ENCODE measurements at regions not wholly inside any gene's neighbourhood (a gene's known extent, or its start where the extent isn't known, plus 50 kb on each side); places are given as distances from the start of the nearest gene placed in this dataset.

- H3K9me3 ChIP-seq (ENCODE audit: low read length), result peaks cover 3% of the 10 kb centered on the region
- H2AFZ ChIP-seq (ENCODE audit: low read depth, low read length), result no peak overlapping the region
- H3K36me3 ChIP-seq (ENCODE audit: insufficient read depth, low read length), result no peaks in the 10 kb centered on the region
- no peak overlapping the region for H3K4me3 ChIP-seq (ENCODE audit: low read length)
- peaks cover 2% of the 10 kb centered on the region for H3K27me3 ChIP-seq (ENCODE audit: insufficient read depth, low read length)
- H3K4me1 ChIP-seq (ENCODE audit: insufficient read depth, low read length), result no peaks in the 10 kb centered on the region
Measured at GRCh38 chr10:25778646-25779045, 155.4 kb upstream of the MYO3A start.

- Histone ChIP-seq H2AFZ (ENCODE audit: low read depth, low read length) (no peak overlapping the region), H3K36me3 (ENCODE audit: insufficient read depth, low read length) (no peaks in the 10 kb centered on the region), H3K27me3 (ENCODE audit: insufficient read depth, low read length) (peaks cover 2% of the 10 kb centered on the region), H3K4me1 (ENCODE audit: insufficient read depth, low read length) (no peaks in the 10 kb centered on the region), H3K4me3 (ENCODE audit: low read length) (no peak overlapping the region), H3K9me3 (ENCODE audit: low read length) (no peaks in the 10 kb centered on the region)
Measured at GRCh38 chr10:25786161-25786560, 147.9 kb upstream of the MYO3A start.

GRCh38 chr10:25786899-25787298 is 147.1 kb upstream of the MYO3A start:
- Histone ChIP-seq H3K27me3 (ENCODE audit: insufficient read depth, low read length) (peaks cover 2% of the 10 kb centered on the region), H3K4me1 (ENCODE audit: insufficient read depth, low read length) (no peaks in the 10 kb centered on the region), H3K36me3 (ENCODE audit: insufficient read depth, low read length) (no peaks in the 10 kb centered on the region), H3K4me3 (ENCODE audit: low read length) (no peak overlapping the region), H2AFZ (ENCODE audit: low read depth, low read length) (no peak overlapping the region), H3K9me3 (ENCODE audit: low read length) (no peaks in the 10 kb centered on the region)

- H3K36me3 ChIP-seq (ENCODE audit: insufficient read depth, low read length), result no peaks in the 10 kb centered on the region
- H3K4me1 ChIP-seq (ENCODE audit: insufficient read depth, low read length), result peaks cover under 1% of the 10 kb centered on the region
- H3K4me3 ChIP-seq (ENCODE audit: low read length), result no peak overlapping the region
- no peaks in the 10 kb centered on the region for H3K27me3 ChIP-seq (ENCODE audit: insufficient read depth, low read length)
- H3K9me3 ChIP-seq (ENCODE audit: low read length), result no peaks in the 10 kb centered on the region
- no peak overlapping the region for H2AFZ ChIP-seq (ENCODE audit: low read depth, low read length)
Measured at GRCh38 chr10:25797888-25798429, 136.1 kb upstream of the MYO3A start.

- Histone ChIP-seq H3K4me3 (ENCODE audit: low read length) (no peak overlapping the region), H3K9me3 (ENCODE audit: low read length) (no peaks in the 10 kb centered on the region), H2AFZ (ENCODE audit: low read depth, low read length) (no peak overlapping the region), H3K4me1 (ENCODE audit: insufficient read depth, low read length) (peaks cover 8% of the 10 kb centered on the region), H3K27me3 (ENCODE audit: insufficient read depth, low read length) (peaks cover 4% of the 10 kb centered on the region), H3K36me3 (ENCODE audit: insufficient read depth, low read length) (no peaks in the 10 kb centered on the region)
Measured at GRCh38 chr10:25804505-25804904, 129.5 kb upstream of the MYO3A start.

- peaks cover 9% of the 10 kb centered on the region for H3K4me1 ChIP-seq (ENCODE audit: insufficient read depth, low read length)
- H3K9me3 ChIP-seq (ENCODE audit: low read length), result no peaks in the 10 kb centered on the region
- no peak overlapping the region for H2AFZ ChIP-seq (ENCODE audit: low read depth, low read length)
- H3K36me3 ChIP-seq (ENCODE audit: insufficient read depth, low read length), result no peaks in the 10 kb centered on the region
- no peak overlapping the region for H3K4me3 ChIP-seq (ENCODE audit: low read length)
- H3K27me3 ChIP-seq (ENCODE audit: insufficient read depth, low read length), result peaks cover 4% of the 10 kb centered on the region
Measured at GRCh38 chr10:25805986-25806385, 128.0 kb upstream of the MYO3A start.

GRCh38 chr10:25808372-25808771 is 125.7 kb upstream of the MYO3A start:
- Histone ChIP-seq H3K4me1 (ENCODE audit: insufficient read depth, low read length) (peaks cover 7% of the 10 kb centered on the region), H3K27me3 (ENCODE audit: insufficient read depth, low read length) (peaks cover 4% of the 10 kb centered on the region), H3K9me3 (ENCODE audit: low read length) (no peaks in the 10 kb centered on the region), H3K4me3 (ENCODE audit: low read length) (no peak overlapping the region), H2AFZ (ENCODE audit: low read depth, low read length) (no peak overlapping the region), H3K36me3 (ENCODE audit: insufficient read depth, low read length) (no peaks in the 10 kb centered on the region)

- Histone ChIP-seq H3K9me3 (ENCODE audit: low read length) (no peaks in the 10 kb centered on the region), H3K36me3 (ENCODE audit: insufficient read depth, low read length) (no peaks in the 10 kb centered on the region), H3K27me3 (ENCODE audit: insufficient read depth, low read length) (no peaks in the 10 kb centered on the region), H3K4me1 (ENCODE audit: insufficient read depth, low read length) (peaks cover 11% of the 10 kb centered on the region), H2AFZ (ENCODE audit: low read depth, low read length) (peak overlapping the region; percentile 2), H3K4me3 (ENCODE audit: low read length) (no peak overlapping the region)
Measured at GRCh38 chr10:25811052-25811685, 122.9 kb upstream of the MYO3A start.

- Histone ChIP-seq H3K4me3 (ENCODE audit: low read length) (no peak overlapping the region), H2AFZ (ENCODE audit: low read depth, low read length) (no peak overlapping the region), H3K27me3 (ENCODE audit: insufficient read depth, low read length) (no peaks in the 10 kb centered on the region), H3K4me1 (ENCODE audit: insufficient read depth, low read length) (peaks cover 34% of the 10 kb centered on the region), H3K9me3 (ENCODE audit: low read length) (no peaks in the 10 kb centered on the region), H3K36me3 (ENCODE audit: insufficient read depth, low read length) (no peaks in the 10 kb centered on the region)
Measured at GRCh38 chr10:25813511-25813910, 120.5 kb upstream of the MYO3A start.

- no peak overlapping the region for H2AFZ ChIP-seq (ENCODE audit: low read depth, low read length)
- H3K4me3 ChIP-seq (ENCODE audit: low read length), result no peak overlapping the region
- H3K36me3 ChIP-seq (ENCODE audit: insufficient read depth, low read length), result no peaks in the 10 kb centered on the region
- no peaks in the 10 kb centered on the region for H3K9me3 ChIP-seq (ENCODE audit: low read length)
- H3K27me3 ChIP-seq (ENCODE audit: insufficient read depth, low read length), result no peaks in the 10 kb centered on the region
- H3K4me1 ChIP-seq (ENCODE audit: insufficient read depth, low read length), result peaks cover 39% of the 10 kb centered on the region
Measured at GRCh38 chr10:25815236-25815635, 118.8 kb upstream of the MYO3A start.

- Histone ChIP-seq H3K4me3 (ENCODE audit: low read length) (no peak overlapping the region), H2AFZ (ENCODE audit: low read depth, low read length) (peak overlapping the region; percentile 58), H3K27me3 (ENCODE audit: insufficient read depth, low read length) (no peaks in the 10 kb centered on the region), H3K36me3 (ENCODE audit: insufficient read depth, low read length) (no peaks in the 10 kb centered on the region), H3K9me3 (ENCODE audit: low read length) (no peaks in the 10 kb centered on the region), H3K4me1 (ENCODE audit: insufficient read depth, low read length) (peaks cover 44% of the 10 kb centered on the region)
Measured at GRCh38 chr10:25815999-25816768, 117.8 kb upstream of the MYO3A start.

GRCh38 chr10:25817200-25817599 is 116.8 kb upstream of the MYO3A start:
- Histone ChIP-seq H3K27me3 (ENCODE audit: insufficient read depth, low read length) (no peaks in the 10 kb centered on the region), H3K4me3 (ENCODE audit: low read length) (no peak overlapping the region), H3K9me3 (ENCODE audit: low read length) (no peaks in the 10 kb centered on the region), H3K4me1 (ENCODE audit: insufficient read depth, low read length) (peaks cover 44% of the 10 kb centered on the region), H2AFZ (ENCODE audit: low read depth, low read length) (no peak overlapping the region), H3K36me3 (ENCODE audit: insufficient read depth, low read length) (no peaks in the 10 kb centered on the region)

GRCh38 chr10:25818751-25819150 is 115.3 kb upstream of the MYO3A start:
- peaks cover 44% of the 10 kb centered on the region for H3K4me1 ChIP-seq (ENCODE audit: insufficient read depth, low read length)
- H2AFZ ChIP-seq (ENCODE audit: low read depth, low read length), result no peak overlapping the region
- H3K9me3 ChIP-seq (ENCODE audit: low read length), result no peaks in the 10 kb centered on the region
- no peaks in the 10 kb centered on the region for H3K36me3 ChIP-seq (ENCODE audit: insufficient read depth, low read length)
- H3K27me3 ChIP-seq (ENCODE audit: insufficient read depth, low read length), result no peaks in the 10 kb centered on the region
- no peak overlapping the region for H3K4me3 ChIP-seq (ENCODE audit: low read length)
